SW480 (cell line): ENCODE measurements at regions not wholly inside any gene's neighbourhood (a gene's known extent, or its start where the extent isn't known, plus 50 kb on each side); places are given as distances from the start of the nearest gene placed in this dataset.
"Not testable (repeated sequence)": the region's sequence is repeated elsewhere in the genome, so short reads cannot be mapped to it uniquely, and the experiment has no call there.

ENCODE experiments used
- DNase-seq: peaks from one replicate; pipeline ENCODE4 v3.0.0-alpha.2; 2016; ENCODE audit warnings: low spot score

GRCh38 chr2:149800624-149801542 is 213.3 kb upstream of the MMADHC start:
- no peak for DNase-seq

DNA sequence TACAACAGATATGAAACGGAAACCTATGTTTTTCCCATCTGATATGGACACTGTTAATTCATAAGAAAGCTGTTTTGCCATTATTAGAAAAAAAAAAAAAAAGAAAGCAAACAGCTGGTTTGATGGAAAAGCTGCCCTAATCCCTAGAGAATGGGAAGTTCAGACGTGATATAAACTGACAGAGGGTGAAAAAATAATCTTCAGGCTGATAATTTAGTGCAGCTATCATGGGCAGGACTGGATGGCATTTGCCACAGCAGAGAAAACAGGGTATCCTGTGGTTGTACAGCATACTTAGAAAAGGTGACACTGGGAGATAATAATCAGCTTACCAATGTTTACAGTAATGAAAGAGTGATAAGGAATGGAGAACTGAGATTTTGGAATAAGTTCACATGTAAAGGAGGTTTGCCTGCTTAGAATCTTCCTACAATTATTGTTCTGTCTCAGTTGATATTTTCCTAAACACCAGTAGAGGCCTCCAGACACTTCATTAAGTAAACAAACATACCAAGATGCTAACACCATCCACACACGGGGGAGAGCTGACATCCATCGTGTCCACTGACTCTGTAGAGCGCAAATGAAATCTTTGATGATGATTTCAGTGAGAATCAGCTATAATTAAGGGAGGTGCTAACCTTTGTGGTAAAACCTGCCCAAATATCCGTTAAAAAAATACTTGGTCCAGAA is 211.6 kb upstream of the MMADHC start:
- DNase-seq: peak; percentile 63

- DNase-seq: no peak
Observed at GRCh38 chr2:149797030-149797429, 209.5 kb upstream of the MMADHC start.

GRCh38 chr2:149789549-149789948 is 202.0 kb upstream of the MMADHC start:
- DNase-seq: no peak

DNA sequence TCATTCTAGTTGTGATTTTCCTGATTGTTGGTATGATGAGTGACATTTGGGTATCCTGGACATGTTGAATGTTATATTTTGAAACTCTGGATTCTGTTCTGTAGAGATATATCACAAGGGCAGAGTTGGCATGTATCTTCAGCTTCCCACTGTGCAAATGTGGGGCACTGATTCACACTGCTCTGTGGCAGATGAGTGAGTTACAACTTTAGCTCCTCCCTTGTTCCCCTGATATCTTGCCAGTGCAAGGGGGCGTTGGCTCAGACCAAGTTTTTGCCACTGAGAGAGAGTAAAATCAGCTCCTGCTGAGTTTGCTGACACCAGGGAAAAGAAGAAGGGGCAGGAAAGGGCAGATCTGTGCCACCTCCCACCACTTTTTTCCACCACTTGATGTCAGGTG is 199.6 kb upstream of the MMADHC start:
- DNase-seq: no peak

GRCh38 chr2:149783284-149783683 is 195.7 kb upstream of the MMADHC start:
- DNase-seq: no peak

DNA sequence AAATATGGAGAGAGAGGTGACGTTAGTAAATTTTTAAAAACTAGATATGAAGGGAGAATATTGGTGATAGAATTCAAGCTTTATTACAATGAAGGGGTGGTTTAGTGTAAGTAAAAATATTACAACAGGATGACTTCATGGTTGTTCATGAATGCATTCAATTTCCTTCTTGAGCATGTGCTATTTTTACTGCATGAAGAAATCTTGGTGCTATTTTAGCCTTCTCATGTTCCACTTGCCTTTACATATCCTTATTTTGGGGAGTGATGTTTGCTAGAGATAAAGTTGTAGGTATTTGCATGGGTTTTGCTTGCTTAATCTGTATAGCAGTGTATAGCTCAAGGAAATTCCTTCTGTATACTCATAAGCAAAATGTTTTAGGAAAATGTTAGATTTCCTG is 195.0 kb upstream of the MMADHC start:
- no peak for DNase-seq

DNA sequence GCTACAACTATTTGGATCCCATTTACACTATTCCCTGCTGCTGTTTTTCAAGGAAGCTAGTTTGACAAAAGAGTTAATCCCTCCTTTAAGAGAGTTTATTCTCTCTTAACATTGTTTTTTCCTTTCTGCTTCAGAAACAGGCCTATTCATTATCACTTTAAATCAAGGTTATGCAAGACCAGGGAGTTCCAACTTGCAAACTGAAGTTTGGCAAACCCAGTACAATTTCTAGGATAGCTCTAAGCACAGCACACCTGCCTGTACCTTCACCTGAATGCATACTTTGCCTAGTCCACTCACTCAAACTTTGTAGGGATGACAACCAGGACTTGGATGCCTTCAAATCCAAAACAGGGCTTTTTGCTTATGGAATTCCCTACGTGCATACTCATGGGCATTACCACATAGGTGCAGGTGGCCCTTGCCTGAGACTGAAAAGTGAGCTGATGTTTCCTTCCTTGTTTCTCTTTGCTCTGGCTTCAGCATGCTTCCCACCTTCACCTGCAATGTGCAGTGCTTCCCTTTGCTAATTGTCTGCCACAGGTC is 193.8 kb upstream of the MMADHC start:
- DNase-seq: no peak

DNA sequence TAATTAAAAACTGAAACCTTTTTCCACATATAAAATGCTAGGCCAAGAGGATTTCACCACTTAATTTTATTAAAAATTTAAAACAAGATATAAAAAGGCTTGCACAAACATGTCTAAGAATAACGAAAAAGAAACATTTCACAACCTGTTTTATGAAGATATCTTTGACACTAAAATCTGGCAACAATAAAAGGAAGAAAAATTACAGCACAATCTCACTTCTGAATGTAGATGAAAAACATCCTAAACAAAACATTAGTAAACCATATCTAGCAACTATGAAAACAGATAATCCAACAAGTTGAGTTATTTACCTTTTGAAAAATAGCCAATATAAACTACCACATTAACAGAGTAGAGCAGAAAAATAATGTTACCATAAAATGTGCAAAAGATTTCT is 185.4 kb upstream of the MMADHC start:
- no peak for DNase-seq

DNA sequence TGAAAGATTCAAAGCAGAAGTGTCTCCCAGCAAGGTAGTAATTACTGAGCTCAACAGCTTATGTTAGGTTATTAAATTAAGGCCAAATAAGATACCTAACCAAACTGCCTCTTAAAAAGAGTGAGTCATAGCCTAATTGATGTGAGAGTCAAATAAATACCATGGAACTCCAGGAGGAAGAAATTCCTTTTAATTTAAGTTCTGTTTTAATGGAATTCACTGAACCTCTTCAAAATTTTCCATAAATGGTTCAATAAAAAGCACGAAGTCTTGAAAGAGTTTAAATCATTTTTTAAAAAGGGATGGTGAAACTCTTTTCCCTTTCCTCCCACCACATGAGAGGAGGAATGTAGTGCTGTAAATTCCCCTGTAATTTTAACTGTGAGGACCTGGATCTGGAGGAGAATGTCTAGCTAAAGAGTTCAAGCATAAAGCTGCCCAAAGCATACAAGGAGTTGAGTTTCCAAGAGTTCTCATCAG is 180.8 kb upstream of the MMADHC start:
- DNase-seq: peak; percentile 14

DNA sequence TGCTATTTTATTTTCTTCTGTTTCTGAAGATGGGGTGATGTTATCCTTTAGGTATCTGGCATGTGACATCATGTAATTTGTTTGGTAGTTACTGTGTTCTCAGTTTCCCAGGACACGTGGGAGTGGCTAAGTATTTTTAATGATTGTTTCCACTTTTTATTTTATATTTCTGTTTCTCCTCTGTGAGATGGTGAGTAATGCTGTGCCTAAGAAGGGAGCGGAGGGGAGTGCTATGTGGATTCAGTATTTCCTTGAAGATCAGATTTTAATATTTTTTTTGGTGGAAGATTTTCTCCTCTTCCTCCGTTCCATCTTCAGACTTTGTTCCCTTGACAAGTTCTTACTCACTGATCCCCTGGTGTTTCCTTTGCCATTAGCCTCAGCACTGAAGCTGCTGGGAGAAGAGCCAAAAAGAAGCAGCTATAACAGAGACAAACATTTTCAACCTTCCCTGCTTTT is 180.0 kb upstream of the MMADHC start:
- DNase-seq: no peak

DNA sequence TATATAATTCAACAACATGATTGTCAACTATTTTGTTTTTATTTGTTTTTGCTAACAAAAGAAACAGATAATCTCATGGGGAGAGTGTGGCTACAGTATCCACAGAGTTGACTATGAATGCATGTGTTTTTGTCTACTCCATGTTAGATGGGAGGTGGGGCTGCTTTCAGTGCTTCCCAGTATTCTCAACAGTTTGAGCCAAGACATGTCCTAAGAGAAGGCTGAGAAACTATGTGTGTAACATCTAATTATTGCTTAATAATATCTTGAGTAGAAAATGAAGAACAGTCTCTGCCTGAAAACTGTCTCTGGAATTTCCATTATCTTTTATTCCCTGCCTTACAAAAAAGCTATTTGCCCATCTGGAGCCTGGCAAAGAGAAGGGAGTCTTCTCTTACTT is 178.8 kb upstream of the MMADHC start:
- no peak for DNase-seq

- DNase-seq: no peak
Observed at GRCh38 chr2:149765636-149766035, 178.1 kb upstream of the MMADHC start.

GRCh38 chr2:149765003-149765402 is 177.4 kb upstream of the MMADHC start:
- no peak for DNase-seq

DNA sequence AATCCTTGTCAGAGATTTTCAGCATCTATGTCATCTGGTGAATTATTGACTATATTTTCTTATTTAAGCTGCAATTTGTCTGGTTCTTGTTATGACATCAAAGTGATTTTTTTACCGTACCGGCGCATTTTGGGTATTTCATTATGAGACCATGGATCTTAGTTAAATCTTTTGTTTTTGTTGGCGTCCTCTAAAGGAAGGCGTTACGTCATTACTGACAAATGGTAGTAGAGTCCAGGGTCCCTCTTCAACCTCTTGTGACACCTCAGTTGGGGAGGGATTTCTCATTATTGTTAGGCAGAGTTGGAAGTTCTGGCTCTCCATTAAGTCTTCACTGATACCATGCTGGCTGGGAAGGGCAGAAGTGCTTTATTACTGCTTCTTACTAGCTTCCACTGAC is 175.8 kb upstream of the MMADHC start:
- no peak for DNase-seq

DNA sequence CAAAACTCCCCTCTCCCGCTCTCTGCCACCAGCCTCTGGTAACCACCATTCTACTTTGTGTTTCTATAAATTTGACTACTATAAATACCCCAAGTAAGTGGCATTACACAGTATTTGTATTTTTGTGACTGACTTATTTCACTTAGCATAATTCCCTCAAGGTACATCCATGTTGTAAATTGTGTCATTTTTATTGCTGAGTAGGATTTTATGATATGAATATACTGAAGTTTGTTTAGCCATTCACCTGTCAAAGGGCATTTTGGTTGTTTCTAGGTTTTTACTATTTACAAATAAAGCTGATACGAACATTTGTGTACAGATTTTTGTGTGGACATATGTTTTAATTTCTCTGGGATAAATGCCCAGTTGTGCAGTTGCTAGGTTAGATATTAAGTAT is 174.0 kb upstream of the MMADHC start:
- no peak for DNase-seq

DNA sequence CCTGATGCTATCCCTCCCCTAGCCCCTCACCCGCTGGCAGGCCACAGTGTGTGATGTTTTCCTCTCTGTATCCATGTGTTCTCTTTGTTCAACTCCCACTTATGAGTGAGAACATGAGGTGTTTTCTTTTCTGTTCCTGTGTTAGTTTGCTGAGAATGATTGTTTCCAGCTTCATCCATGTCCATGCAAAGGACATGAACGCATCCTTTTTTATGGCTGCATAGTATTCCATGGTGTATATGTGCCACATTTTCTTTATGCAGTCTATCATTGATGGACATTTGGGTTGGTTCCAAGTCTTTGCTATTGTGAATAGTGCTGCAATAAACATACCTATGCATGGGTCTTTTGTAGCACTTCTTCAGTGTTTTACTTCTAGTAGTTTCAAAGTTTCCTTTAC is 171.8 kb upstream of the MMADHC start:
- DNase-seq: not testable (repeated sequence)

- not testable (repeated sequence) for DNase-seq
Observed at GRCh38 chr2:149754722-149755121, 167.1 kb upstream of the MMADHC start.

DNA sequence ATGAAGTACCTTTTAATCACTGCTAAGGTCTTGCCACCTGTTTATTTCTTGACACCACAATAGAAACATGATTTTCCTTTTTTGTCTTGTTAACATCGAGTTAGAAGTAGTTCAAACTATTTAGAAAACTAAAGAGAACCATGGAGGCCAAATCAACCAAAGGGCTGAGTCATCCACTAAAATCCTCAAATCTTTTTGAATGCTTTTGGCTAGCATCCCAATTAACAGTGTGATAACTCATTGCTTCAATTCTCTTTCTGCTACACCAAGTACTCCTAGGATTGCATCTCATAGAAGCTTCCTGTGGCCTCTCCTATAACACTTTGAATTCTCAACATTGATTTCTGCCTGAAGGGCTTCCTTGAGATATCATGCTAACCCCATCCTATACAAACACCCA is 159.9 kb upstream of the MMADHC start:
- no peak for DNase-seq

- no peak for DNase-seq
Observed at GRCh38 chr2:149745396-149746230, 158.0 kb upstream of the MMADHC start.

GRCh38 chr2:149744865-149745264 is 157.3 kb upstream of the MMADHC start:
- DNase-seq: no peak
